HG02981 (cell line): ENCODE measurements at regions not wholly inside any gene's neighbourhood (a gene's known extent, or its start where the extent isn't known, plus 50 kb on each side); places are given as distances from the start of the nearest gene placed in this dataset.
"Not testable (repeated sequence)": the region's sequence is repeated elsewhere in the genome, so short reads cannot be mapped to it uniquely, and the experiment has no call there.

ENCODE experiments used
- ATAC-seq: cut with Tn5 transposase; IDR thresholded peaks from one replicate; pipeline ENCODE4 v1.9.1; 2021; ENCODE audit warnings: mild to moderate bottlenecking, moderate library complexity; ENCODE audit not compliant: unreplicated experiment

- ATAC-seq: no peak
Observed at GRCh38 chr22:25407226-25407858, 157.1 kb upstream of the GRK3 start.

DNA sequence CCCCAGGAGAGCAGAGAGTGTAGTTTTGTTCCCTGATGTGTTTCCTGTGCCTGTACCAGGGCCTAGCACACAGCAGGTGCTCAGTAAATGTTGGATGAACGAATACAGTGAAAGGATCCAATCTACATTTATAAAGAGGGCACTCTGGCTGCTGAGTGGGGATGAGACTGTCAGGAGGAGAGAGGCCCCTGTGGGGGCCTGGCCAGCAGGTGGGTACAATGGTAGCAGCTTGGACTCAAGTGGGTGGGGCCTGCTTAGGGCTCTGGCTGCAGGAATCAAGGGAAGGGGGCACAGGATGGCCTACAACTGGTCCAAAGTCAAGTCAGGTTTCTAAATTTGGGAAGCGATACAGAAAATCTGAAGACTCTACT lies 156.6 kb upstream of the GRK3 start:
- no peak for ATAC-seq

- ATAC-seq: no peak
Observed at GRCh38 chr22:25409240-25409639, 155.2 kb upstream of the GRK3 start.

DNA sequence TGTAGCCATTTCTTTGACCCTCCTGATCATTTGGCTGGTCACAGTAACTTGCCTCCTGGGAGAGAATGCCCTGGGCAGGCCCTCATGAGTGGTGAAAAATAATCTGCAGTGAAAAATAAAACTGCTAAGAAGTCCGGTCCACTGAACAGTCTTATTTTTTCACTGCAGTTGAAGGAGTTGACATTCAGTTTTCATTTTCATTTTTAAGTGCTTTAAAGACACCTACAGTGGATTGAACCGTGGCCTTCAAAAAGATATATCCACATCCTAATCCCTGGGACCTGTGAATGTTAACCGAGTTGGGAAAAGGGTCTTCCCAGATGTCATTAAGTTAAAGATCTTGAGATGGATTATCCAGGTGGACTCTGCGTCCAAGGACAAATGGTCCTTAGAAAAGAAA lies 153.6 kb upstream of the GRK3 start:
- ATAC-seq: no peak

- no peak for ATAC-seq
Observed at GRCh38 chr22:25413620-25414019, 150.9 kb upstream of the GRK3 start.

- not testable (repeated sequence) for ATAC-seq
Observed at GRCh38 chr22:25415731-25416130, 148.7 kb upstream of the GRK3 start.

DNA sequence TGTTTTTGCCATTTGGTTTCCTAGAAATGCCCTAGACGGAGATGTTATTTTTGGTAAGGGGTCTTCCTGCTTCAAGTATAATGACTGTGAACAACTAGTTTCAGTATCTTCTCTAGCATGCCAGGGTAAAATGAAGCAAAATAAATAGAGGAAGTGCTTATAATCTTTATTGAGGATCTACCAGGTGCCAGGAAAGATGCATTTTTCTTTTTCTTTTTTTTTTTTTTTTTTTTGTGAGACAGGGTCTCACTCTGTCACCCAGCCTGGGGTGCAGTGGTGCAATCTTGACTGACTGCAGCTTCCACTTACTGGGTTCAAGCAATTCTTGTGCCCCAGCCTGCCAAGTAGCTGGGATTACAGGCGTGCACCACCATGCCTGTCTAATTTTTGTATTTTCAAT lies 146.6 kb upstream of the GRK3 start:
- ATAC-seq: not testable (repeated sequence)

DNA sequence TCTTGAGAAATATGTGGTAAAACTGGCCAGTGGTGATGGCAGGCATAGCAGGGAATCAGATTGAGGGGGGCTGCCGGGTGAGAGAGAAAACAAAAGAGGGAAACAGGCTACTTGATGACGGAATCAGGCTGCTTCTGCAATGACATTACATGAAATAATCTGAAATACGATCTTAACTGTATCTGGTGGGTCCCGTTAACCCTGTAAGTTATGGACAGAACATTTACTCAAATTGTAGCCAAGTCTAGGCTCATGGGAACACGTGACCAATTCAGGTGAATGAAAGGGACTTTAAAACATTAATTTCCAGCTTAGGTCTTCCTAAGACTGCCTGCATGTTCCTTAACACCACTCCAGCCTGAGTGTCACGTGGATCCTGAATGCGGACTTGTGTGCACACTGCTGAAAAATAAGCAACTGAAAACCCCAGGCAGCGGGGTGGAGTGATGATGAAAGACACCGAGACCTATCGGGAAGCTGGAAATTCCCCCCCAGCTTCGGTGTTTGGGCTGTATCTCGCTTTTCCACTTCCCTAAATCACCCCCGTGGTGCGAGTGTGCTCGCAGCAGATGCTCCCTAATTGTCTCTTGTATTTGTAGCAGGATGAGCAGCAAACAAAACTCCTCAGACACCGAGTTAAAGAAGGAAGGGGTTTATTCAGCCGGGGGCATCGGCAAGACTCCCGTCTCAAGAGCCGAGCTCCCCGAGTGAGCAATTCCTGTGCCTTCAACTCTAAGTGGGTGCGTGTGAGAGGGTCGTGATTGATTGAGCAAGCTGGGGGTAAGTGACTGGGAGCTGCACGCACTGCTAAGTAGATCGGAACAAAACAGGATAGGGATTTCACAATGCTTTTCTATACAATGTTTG lies 145.0 kb upstream of the GRK3 start:
- no peak for ATAC-seq

DNA sequence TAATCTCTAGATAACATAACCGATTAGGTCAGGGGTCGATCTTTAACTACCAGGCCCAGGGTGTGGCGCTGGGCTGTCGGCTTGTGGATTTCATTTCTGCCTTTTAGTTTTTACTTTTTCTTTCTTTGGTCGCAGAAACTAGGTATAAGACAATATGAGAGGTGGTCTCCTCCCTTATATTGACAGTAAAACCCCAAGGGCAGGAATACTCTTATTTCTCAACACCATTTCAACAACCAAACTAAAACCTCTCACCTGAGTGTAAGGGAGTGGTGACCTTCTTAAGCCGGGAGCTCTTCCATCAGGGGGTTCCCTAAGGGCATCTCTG lies 144.4 kb upstream of the GRK3 start:
- ATAC-seq: not testable (repeated sequence)

DNA sequence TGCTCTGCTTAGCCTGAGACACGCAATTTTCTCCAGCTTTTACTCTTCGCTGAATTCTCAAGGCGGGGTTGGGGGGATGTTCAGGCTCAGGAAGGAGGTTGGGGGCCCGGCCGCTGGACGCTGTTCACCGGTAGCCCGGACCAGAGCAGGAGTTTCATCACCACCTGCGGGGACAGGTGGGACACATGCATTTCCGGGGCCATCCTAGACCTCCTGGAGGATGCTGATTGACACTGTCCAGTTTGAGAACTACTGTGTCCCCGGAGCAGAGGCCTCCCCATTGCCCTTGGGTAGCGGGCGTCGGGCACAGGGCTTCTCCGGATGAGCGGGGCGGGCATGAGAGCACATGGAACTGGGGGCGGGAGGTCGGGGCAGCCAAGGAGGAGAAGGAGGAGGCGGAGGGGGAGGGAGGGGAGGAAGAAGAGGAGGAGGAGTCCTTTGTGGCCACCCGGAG lies 144.0 kb upstream of the GRK3 start:
- no peak for ATAC-seq

- ATAC-seq: no peak
Observed at GRCh38 chr22:25420925-25421904, 143.3 kb upstream of the GRK3 start.

- not testable (repeated sequence) for ATAC-seq
Observed at GRCh38 chr22:25426530-25427308, 137.8 kb upstream of the GRK3 start.

- not testable (repeated sequence) for ATAC-seq
Observed at GRCh38 chr22:25431637-25432342, 132.7 kb upstream of the GRK3 start.

DNA sequence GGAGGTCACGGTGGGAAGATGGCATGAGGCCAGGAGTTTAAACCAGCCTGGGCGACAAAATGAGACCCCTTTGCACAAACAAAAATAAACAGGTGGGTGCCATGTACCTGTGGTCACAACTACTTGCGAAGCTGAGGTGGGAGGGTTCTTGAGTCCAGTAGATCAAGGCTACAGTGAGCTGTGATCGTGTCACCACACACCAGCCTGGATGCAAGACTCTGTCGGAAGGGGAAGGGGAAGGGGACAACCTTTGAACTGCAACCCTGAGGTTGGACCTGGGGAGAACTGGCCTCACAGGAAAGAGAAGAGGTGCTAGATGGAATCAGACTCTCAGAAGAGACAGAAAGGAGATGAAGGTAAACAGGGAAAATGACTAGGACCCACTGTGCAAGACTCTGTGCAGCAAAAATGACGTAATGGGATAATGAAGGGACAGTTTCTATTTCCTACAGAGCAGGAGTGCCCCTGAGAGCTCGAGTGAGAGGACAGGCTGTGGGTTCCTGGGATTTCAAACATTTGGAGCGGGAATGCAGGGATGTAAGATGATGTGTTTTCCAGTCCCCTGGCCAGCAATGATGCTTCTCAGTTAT lies 131.0 kb upstream of the GRK3 start:
- ATAC-seq: not testable (repeated sequence)

DNA sequence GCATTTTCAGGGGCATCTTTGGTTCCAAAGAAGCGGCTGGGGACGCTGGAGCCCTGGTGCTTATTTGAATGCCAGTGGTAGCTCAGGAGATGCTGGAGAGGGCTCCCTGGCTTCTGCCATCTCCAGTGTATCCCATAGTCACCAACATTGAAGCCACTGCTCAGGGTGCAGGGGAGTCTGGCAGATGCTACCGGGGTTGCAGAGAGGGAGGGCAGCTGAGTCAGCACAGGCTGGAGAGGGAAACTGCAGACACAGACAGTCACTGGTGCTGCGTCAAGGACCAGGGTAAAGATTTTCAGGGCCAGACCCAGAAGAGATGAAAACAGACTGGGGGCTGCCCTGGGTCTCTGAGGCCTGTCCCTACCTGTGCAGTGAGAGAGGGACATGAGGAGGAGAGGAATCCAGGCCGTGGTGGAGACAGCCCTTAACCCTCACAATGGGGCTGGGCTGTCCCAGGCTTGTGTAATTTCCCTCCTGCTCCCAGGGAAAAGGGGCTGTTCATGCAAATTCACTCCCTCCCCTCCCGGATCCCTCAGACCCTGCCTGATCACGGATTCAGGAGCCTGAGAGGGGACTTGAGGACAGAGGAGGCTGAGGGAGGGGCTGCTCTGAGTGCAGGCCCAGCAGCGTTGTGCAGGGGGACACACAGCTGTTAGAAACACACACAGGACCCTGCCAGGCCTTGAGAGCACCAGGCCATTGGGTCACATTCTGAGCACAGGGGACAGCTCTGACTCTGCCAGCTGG lies 126.9 kb upstream of the GRK3 start:
- ATAC-seq: no peak

DNA sequence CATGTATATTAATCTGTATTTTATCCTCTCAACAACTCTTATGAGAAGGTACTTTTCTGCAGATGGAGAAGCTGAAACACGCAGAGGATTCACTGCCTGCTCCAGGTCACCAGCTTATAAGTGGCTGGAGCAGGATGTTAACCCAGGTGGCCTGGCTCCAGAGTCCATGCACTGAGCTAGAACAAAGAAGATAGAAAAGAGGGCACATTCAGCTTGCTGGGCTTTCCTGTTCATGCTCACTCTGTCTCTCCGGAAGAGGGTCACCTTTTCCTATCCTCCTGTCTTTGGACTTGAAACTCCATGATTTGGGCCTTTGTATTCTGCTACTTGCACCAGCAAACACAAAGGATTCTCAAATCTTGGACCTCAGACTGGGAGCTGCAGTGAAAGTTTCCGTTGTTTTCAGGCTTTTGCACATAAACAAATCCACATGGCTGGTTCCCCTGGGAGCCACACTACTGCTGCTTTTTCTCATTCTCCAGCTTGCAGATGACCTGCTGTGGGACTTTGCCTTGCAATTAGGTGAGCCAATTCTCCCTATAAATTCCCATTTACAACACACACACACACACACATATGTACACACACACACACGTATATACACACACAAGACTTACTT lies 117.3 kb upstream of the GRK3 start:
- ATAC-seq: no peak

GRCh38 chr22:25447686-25448434 lies 116.6 kb upstream of the GRK3 start:
- ATAC-seq: peak; percentile 84
